NCI-H524 treated with DMSO at 0.1 percent for 48 hours (cell line): ENCODE measurements at regions not wholly inside any gene's neighbourhood (a gene's known extent, or its start where the extent isn't known, plus 50 kb on each side); places are given as distances from the start of the nearest gene placed in this dataset.
"Not testable (repeated sequence)": the region's sequence is repeated elsewhere in the genome, so short reads cannot be mapped to it uniquely, and the experiment has no call there.

ENCODE experiments used
- DNase-seq: peaks from one replicate; lab custom pipeline; 2025; lab: John Stamatoyannopoulos, UW

DNA sequence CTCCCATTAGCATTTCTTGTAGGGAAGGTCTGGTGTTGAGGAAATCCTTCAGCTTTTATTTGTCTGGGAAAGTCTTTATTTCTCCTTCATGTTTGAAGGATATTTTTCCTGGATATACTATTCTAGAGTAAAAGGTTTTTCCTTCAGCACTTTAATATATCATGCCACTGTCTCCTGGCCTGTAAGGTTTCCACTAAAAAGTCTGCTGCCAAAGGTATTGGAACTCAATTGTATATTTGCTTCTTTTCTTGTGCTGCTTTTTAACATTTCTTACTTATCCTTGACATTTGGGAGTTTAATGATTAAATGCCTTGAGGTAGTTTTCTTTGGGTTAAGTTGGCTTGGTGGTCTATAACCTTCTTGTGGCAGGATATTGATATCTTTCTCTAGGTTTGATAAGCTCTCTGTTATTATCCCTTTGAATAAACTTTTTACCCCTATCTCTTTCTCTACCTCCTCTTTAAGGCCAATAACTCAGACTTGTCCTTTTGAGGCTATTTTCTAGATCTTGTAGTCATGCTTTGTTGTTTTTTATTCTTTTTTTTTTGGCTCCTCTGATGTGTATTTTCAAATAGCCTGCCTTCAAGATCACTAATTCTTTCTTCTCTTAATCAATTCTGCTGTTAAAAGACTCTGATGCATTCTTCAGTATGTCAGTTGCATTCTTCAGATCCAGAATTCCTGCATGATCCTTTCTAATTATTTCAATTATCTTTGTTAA lies 225.0 kb upstream of the ZNF217 start:
- no peak for DNase-seq

DNA sequence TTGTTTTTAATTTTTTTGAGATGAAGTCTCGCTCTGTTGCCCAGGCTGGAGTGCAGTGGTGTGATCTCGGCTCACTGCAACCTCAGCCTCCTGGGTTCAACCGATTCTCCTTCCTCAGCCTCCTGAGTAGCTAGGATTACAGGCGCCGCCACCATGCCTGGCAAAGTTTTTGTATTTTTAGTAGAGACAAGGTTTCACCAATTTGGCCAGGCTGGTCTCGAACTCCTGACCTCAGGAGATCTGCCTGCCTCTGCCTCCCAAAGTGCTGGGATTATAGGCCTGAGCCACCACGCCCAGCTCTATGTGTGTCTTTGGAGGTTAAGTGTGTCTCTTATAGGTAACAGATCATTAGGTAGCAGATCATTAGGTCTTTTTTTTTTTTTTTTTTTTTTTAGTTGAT lies 223.9 kb upstream of the ZNF217 start:
- DNase-seq = not testable (repeated sequence)

DNA sequence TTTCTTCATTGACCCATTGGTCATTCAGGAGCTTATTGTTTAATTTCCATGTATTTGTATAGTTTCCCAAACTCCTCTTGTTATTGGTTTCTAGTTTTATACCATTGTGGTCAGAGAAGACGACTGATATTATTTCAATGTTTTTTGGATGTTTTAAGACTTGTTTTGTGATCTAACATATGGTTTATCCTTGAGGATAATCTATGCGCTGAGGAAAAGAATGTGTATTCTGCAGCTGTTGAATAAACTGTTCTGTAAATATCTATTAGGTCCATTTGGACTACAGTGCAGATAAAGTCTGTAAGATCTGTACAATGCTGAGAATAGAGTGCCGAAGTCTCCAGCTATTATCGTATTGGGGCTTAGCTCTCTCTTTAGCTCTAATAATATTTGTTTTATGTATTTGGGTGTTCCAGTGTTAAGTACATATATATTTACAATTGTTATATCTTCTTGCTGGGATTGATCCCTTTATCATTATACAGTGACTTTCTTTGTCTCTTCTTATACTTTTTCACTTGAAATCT lies 223.3 kb upstream of the ZNF217 start:
- DNase-seq = no peak

DNA sequence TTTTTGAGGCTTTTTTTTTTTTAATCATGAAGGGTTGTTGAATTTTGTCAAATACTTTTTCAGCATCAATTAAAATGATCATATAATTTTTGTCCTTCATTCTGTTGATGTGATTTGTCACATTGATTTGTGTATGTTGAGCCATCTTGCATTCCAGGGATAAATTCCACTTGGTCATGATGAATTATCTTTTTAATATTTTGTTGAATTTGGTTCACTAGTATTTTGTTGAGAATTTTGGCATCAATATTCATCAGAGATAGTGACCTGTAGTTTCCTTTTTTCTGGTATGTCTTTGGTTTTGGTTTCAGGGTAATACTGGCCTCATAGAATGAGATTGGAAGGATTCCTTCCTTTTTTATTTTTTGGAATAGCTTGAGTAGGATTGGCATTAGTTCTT lies 221.9 kb upstream of the ZNF217 start:
- DNase-seq = no peak

DNA sequence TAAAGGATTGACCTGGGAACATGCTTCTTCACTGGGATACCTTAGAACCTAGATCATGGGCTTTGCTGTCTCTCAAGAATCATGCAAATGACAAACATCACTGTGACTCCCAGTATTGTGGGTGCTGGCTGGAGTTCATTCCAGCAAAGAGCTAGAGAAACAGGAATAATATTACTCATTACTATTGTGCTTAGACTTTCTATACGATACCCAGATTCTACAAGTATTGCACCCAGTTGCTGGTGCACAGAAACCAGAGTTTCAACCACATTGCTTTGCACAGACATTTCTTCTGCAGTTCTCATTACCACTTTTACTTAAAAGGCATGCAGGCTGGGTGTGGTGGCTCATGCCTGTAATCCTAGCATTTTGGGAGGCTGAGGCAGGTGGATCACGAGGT lies 220.4 kb upstream of the ZNF217 start:
- no peak for DNase-seq

DNA sequence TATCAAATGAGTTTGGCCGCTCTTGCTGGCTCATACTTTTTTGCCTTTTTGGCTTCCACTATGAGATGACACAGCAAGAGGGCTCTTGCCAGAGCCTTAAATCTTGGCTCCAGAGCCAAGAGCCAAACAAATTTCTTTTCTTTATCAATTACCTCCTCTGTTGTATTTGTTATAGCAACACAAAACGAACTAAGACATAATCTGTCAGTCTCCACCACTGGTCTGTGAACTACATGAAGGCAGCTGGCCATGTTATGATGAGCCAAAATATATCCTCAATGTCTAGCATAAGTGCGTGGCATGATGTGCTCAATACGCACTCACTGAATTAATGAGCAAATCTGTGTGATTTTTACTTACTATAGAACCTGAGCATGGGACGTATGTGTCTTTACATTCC lies 220.0 kb upstream of the ZNF217 start:
- DNase-seq = no peak

DNA sequence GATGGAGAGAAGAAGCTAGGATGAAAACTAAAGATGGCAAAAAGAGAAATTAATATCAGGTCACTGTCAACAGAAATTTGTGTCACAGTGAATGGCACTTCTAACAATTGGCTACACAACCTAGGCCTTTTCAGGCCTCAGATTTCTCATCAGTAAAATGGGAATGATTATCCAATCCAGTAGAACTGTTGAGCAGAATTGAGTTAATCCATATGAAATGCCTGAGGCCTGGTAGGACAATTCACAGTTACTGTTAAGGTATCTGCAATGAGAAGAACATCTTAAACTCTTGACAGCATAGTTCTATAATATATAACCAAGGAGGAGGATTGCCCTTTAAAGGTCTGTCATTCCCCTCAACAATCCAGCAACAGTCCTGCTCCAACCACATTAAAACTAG lies 217.9 kb upstream of the ZNF217 start:
- DNase-seq = no peak

DNA sequence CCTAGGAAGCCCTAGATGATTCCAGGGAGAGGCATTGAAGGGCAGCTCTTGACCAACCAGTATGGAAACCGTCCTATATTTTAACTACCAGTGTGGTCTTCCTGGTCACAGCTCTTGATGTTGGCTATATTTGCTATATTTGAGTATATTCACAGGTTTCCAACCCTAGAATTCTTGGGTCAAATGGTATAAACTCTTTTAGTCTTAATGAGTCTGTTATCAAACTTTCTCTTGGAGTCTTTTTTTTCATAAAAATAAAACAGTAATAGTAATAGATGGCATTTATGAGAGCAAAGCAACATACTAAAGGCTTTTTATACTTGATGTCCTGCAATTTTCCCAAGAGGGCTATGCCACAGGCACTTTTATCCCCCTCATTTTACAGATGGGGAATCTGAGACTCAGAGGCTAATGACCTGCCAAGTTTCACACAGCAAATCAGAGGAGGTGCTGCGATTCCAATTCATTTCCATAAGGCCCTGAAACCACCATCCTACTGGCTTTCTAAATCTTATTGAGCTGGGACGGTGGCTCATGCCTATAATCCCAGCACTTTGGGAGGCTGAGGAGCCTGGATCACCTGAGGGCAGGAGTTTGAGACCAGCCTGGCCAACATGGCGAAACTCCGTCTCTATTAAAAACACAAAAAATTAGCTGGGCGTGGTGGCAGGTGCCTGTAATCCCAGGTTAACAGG lies 217.2 kb upstream of the ZNF217 start:
- DNase-seq = no peak

DNA sequence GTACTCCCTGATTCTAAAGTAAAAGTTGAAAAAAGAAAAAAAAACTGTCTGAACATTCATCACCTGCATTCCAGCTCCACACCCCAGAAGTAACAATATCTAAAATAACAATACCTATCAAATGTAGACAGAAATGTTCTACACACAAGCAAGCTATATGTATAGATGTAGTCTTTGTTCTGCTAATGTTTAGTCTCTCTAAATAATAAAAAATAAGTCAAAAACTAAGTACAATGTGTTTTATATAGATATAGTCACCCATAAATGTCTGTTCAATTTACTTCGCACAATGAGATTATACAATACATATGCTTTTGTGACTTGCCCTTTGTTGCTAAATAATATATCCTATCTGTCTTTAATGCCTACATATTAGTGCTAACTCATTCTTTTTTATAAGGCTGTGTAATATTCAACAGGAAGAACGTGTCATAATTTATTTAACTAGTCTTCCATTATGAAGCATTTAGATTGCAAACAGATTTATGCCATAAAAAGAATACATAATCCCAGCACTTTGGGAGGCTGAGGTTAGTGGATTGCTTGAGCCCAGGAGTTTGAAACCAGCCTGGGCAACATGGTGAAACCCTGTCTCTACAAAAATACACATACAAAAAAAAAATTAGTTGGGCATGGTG lies 216.2 kb upstream of the ZNF217 start:
- DNase-seq = no peak

DNA sequence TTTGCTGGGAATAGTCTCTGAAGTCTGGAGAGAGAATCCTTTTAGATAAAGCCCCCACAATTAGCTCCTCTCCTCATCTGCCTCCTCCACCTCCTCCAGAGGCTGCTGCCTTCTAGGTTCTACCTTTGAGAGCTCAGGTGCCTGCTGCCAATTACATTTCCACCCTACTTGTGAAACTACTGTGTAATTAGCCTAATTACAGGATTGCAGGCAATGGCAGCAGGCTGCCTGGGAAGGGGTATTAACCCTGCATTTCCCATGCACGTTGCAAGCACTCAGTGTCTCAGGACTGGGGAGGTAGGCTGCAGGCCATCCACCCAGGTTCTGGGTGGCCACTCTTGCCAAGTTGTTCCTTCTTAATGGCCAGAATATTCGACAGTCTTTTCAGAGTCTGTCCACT lies 215.6 kb upstream of the ZNF217 start:
- DNase-seq = no peak

DNA sequence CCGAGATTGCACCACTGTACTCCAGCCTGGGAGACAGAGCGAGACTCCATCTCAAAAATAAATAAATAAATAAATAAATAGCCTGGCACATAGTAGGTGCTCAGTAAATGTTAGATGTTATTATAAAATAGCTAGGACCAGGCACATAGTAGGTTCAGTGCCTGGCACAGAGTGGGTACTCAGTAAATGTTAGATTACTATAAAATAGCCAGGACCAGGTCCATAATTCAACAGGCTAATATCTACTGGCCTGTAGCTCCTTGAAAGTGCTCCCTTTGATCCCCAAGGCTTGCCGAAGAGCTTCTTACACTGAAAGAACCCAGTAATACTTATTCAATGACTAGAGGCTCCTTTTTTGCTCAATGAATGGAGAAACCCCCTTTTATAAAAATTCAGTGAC lies 215.1 kb upstream of the ZNF217 start:
- no peak for DNase-seq

DNA sequence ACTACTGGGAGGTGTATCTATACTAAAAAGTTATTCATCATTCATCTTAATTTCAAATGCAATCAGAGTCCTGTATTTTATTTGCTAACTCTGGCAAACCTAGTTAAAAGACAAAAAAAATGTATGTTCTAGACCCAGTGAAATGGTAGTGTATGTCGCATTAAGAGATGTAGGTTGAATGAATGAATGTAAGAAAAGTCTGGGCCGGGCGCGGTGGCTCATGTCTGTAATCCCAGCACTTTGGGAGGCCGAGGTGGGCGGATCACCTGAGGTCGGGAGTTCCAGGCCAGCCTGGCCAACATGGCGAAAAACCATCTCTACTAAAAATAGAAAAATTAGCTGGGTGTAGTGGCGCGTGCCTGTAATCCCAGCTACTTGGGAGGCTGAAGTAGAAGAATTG lies 214.7 kb upstream of the ZNF217 start:
- not testable (repeated sequence) for DNase-seq

DNA sequence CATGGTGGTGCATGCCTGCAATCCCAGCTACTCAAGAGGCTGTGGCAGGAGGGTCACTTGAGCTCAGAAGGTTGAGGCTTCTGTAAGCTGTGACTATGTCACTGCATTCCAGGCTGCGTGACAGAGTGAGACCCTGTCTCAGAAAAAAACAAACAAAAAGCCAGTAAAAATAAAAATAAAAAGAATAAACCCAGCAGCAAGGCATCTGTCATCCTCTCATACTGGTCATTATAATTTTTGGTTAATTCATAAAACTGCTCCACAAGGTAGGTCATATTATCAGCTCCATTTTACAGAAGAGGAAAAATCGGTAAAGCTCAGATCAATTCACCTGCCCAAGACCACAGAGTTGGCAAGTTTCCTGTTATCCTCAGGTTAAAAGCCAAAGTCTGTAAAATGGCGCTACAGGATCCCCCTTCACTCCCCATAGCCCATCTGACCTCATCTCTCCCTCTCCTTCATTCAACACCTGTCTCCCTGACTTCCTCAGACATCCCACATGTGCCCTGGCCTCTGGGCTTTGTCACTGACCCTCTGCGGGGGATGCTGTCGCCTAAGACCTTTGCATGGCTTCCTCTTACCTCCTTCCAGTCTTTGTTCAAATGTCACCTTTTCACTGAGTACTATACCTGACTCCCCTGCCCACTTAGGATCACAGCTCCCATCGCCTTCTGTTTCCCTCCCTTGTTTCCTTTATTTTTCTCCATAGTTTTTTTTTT lies 213.2 kb upstream of the ZNF217 start:
- no peak for DNase-seq

DNA sequence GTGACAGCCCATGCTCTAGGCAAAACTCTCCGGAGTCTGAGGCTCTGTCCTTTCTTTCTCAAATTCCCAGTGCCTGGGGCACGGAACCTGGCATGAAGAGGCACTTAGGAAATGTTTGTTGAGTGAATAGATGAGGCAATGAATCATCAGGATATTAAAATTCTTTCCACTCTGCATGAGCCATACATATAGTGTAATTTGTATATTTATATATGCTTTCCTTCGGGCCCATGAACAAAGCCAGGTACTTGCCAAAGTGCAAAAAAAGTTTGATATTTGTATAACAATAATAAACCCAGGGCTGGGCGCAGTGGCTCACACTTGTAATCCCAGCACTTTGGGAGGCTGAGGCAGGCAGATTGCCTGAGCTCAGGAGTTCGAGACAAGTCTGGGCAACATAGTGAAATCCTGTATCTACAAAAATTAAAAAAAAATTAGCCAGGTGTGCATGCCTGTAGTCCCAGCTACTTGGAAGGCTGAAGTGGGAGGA lies 212.3 kb upstream of the ZNF217 start:
- no peak for DNase-seq

DNA sequence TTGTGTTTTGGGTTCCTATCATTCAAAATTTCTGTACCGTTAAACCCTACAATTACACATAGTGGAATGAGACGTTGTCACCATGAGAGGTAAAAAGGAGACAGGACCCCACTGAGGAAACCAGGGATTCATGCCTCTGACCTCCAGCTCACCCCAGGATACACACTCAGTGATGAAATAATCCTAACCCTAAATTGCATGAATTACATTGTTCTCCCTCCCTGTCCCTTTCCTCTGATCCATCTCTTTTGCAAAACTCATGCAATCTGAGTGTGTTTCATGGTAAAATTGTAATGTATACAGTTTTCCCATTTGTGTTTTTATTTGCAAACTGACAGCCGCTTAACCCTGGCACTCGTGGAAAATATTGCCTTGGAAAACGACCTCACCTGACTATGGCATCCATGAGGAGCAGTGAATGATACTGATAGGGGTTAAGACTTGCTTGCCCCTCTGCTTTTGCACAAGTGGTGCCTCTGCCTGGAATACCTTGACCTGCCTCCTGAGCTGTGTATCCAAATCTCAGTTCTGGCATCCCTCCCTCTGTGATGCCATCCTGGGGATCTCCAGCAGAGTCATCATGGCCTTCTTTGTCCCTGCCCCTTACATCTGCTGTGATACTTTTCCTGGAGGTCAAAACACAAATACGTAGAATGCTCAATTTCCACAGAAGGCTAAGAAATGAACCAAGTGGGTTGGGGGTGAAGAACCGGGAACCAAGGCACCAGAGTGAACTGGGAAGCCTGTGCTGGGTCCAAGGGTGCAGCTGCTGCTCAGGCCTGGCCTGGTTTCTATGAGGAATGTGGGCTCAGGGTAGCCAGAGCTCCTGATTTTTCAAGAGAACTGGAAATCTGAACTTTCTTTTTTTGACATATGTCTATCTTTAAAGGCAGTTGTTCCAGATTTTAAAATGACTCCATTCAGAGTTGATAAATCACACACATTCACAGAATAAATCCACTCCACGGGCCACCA lies 211.6 kb upstream of the ZNF217 start:
- no peak for DNase-seq

DNA sequence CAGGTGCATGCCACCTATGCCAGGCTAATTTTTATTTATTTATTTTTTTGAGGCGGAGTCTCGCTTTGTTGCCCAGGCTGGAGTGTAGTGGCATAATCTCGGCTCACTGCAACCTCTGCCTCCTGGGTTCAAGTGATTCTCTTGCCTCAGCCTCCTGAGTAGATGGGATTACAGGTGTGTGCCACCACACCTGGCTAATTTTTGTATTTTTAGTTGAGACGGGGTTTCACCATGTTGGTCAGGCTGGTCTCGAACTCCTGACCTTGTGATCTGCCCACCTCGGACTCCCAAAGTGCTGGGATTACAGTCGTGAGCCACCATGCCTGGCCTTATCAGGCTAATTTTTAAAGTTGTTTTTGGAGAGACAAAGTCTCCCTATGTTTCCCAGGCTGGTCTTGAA lies 210.7 kb upstream of the ZNF217 start:
- not testable (repeated sequence) for DNase-seq

DNA sequence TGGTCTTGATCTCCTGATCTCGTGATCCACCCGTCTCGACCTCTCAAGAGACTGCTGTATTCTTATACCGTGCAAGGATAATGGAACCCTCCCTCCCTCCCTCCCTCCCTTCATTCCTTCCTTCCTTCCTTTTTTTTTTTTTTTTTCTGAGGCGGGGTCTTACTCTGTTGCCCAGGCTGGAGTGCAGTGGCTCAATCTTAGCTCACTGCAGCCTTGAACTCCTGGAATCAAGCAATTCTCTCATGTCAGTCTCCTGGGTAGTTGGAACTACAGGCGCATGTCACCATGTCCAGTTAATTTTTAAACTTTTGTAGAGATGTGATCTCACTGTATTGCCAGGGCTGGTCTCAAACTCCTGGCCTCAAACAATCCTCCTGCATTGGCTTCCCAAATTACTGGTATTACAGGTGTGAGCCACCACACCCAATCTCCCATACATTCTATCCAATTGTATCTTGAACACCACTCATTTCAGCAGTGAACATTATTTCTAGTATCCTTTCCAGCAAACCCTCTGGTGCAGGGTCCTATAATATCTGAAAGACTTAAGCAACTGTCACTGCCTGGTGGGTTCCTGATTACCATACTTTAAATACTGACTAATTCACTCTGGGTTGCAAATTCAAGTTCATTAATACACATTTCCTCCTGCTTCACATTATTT lies 210.0 kb upstream of the ZNF217 start:
- no peak for DNase-seq

DNA sequence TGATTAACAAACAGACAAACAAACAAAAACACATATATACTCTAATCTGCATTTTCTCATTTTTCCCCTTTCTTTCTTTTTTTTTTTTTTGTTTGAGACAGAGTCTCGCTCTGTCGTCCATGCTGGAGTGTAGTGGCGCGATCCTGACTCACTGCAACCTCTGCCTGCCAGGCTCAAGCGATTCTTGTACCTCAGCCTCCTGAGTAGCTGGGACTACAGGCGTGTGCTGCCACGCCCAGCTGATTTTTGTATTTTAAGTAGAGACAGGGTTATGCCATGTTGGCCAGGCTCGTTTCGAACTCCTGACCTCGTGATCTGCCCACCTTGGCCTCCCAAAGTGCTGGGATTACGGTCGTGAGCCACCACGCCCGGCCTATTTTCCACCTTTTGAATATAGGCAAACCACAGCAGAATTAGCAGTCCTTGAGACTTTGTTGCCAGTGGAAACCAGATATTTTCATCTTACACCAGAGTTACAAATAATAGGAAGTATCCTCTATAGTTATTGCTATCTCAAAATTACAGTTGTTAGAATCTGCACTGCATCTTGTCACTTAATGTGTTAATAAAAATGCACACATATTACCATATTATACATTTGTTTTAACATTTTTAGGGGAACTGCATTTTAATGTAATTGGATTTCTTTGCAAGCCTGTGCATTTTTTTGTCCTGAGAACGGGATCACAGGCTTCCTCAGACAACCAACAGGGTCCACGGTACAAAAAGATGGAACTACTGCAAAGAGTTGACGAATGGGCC lies 208.2 kb upstream of the ZNF217 start:
- no peak for DNase-seq

DNA sequence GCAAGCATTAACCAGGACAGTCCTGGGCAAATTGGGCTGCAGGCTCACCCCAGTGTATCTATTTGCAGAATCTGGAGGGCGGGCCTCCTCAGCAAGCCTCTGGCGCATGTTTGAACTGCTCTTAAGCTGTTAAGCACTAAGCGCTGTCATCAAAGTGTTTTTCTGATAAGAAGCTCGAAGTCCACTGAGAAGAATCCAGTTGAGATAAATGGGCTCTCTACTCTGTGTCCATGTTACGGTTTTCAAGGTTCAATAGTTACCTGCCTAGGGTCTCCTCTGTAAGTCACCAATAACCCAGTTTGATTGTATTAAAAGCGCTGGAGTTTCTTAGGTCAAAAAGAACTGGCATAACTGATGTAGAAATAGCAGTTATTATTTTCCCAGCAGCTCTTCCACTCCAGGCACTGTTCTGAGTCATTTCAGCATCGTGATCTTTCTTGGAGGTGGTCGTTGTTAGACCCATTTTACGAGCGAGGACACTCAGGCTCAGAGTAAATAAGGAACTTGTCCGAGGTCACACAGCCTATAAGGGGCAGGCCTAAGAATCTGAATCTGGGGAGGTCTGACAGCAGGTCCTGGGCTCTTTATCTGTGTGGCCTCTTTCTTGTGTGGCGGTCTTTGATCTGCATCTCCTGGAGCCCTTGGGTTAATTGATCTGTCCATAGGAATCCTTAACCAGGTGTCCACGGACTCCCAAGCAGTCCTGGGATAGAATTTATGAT lies 207.4 kb upstream of the ZNF217 start:
- DNase-seq = no peak
